ENCODE measurements at regions not wholly inside any gene's neighbourhood (a gene's known extent, or its start where the extent isn't known, plus 50 kb on each side); places are given as distances from the start of the nearest gene placed in this dataset.

DNA sequence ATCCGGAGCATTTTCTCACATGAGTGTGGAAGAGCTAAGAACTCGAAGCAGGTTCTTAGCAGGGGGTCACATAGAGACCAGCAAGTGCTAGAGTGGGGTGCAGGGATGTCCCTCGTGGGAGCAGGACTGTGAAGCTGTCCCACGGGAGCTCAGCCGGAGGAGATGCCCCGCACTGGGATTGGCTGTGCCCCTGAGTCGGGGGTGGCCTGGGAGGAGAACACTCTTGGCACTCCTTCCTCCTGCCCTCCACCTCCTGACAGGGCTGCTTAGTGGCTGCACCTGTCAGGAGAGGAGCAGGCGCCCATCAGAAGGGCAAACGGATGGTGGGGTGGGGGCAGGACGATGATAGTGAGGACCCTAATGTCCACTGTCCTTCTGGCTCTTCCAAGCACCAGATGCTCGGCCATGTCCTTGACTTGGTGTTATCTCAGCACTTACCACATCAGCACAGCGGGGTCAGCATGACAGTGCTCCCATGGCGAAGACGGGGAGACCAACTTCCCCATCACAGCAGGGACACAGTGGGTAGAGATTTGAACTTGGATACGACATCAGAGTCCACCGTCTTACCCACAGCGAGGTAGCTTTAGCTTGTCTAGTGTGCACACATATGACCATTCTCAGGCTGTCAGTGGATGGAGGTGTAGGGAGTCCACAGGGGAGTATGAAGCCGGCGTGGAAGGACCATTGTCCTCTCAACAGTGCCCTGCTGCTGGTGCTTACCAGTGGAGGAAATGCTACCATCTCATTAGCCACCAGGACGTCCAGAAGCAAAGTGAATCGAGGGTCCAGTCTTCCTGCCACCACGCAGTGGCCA lies 142.5 kb upstream of the SHH start:
- Histone ChIP-seq H3K27ac (no peak overlapping the region), H3K4me1 (no peaks in the 10 kb centered on the region), H3K4me3 (no peak overlapping the region), H3K9me3 (no peaks in the 10 kb centered on the region), H3K36me3 (no peaks in the 10 kb centered on the region), H3K27me3 (no peaks in the 10 kb centered on the region)
- DNase-seq (no peak), ATAC-seq (no peak)
- in situ Hi-C loops (cut with MboI; ENCODE audit: low sequenced_read_pairs in 4 of 4), result no loop called here
- intact Hi-C loops (cut with DNase I; ENCODE audit: low total_unique reads), result no loop called here
- TF ChIP-seq, protein P1, sequence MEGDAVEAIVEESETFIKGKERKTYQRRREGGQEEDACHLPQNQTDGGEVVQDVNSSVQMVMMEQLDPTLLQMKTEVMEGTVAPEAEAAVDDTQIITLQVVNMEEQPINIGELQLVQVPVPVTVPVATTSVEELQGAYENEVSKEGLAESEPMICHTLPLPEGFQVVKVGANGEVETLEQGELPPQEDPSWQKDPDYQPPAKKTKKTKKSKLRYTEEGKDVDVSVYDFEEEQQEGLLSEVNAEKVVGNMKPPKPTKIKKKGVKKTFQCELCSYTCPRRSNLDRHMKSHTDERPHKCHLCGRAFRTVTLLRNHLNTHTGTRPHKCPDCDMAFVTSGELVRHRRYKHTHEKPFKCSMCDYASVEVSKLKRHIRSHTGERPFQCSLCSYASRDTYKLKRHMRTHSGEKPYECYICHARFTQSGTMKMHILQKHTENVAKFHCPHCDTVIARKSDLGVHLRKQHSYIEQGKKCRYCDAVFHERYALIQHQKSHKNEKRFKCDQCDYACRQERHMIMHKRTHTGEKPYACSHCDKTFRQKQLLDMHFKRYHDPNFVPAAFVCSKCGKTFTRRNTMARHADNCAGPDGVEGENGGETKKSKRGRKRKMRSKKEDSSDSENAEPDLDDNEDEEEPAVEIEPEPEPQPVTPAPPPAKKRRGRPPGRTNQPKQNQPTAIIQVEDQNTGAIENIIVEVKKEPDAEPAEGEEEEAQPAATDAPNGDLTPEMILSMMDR (IDR thresholded peaks at IDR 0.05 in 4 of 5, conservative IDR thresholded peaks at IDR 0.05 in 1 of 5), result no peak
- TF ChIP-seq POLR2A (IDR thresholded peaks at IDR 0.05), result no peak

DNA sequence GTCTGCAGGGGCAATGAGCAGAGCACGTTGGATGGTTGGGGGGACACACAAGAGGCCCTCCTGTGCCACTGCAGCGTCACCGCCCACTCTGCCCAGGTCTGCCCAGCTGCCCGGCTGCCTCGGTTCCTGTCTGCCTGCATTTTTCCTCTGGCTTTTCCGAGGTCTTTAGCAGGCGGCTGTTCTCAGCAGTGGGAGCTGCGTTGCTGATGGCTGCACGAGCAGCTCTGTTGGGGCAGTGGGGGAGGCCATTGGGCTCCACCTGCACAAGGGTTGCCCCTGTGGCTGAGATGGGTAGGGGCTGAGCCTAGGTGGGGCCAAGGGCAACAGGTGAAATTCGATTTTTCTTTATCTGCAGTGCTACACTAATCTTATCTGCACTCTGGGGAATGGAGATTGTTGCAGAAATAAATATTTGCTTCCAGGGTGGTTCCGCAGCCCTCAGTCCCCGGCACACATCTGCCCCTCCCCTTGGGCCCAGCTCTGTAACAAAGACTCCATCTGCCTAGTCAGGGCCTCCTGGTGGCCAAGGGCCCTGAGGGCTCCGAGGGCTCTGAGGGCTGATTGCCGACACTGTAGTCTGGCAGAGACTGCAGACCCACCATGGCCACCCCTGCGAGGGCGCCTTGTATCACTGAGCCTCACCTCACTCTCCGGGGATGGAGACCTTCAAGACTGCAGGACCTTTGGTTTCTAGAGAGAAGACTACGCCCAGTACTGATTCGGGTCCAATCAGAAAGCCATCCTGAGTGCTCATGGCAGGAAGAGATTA lies 141.7 kb upstream of the SHH start:
- H3K4me3 ChIP-seq, result no peak overlapping the region
- H3K9me3 ChIP-seq, result no peaks in the 10 kb centered on the region
- in situ Hi-C loops (cut with MboI; ENCODE audit: low sequenced_read_pairs in 4 of 4) (no loop called here), intact Hi-C loops (cut with DNase I; ENCODE audit: low total_unique reads) (no loop called here)
- no peaks in the 10 kb centered on the region for H3K27me3 ChIP-seq
- H3K27ac ChIP-seq, result no peak overlapping the region
- no peaks in the 10 kb centered on the region for H3K36me3 ChIP-seq
- DNase-seq (no peak), ATAC-seq (no peak)
- no peaks in the 10 kb centered on the region for H3K4me1 ChIP-seq
- TF ChIP-seq POLR2A (IDR thresholded peaks at IDR 0.05), result no peak
- TF ChIP-seq, protein P1 (IDR thresholded peaks at IDR 0.05 in 4 of 5, conservative IDR thresholded peaks at IDR 0.05 in 1 of 5), result no peak

DNA sequence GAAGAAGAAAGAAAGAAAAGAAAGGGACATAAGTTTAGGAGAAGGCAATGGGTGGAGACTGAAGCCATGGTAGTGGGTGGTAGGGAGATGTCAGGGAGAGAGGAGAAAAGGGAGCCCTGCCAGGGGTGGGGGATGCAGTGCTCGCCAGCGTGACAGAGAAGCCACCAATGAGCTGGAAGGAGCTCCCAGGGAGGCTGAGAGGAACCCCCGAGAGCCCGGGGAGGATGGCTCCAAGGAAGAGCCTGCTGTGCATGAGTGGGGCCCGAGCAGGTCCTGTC lies 141.2 kb upstream of the SHH start:
- in situ Hi-C loops (cut with MboI; ENCODE audit: low sequenced_read_pairs in 4 of 4), result no loop called here
- intact Hi-C loops (cut with DNase I; ENCODE audit: low total_unique reads), result no loop called here

DNA sequence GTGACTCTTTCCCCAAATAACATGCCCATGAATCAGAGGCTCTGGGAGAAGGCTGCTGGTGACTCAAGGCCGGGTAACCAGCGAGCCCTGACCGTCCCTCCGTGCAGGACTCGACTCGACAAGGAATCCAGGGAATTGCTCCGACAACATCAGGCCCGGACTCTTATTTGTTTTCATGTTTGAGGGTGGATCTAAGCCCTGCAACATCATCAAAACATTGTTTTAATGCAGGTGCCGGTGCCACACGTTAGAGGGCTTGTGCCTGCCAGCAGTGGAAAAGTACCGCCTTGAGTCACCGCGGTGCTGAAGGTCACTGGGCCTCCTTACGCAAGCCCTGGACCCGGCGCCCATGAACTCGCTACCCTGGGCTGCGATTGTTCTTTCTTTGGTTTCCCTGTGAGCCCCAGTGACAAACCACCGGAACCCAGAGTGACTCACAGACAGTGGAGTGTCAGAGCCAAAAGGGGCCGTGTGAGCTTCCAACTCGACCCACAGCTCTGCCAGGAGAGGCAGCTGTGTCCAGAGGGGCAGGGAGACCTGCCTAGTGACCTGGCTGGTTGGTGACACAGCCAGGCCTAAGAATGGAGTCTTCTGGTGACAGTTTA lies 139.4 kb upstream of the SHH start:
- in situ Hi-C loops (cut with MboI; ENCODE audit: low sequenced_read_pairs in 4 of 4), result no loop called here
- peak overlapping the region in 1 of 4 donors; percentile 28 for H3K27ac ChIP-seq
- H3K4me1 ChIP-seq, result no peaks in the 10 kb centered on the region
- intact Hi-C loops (cut with DNase I; ENCODE audit: low total_unique reads), result no loop called here
- H3K36me3 ChIP-seq, result no peaks in the 10 kb centered on the region
- H3K9me3 ChIP-seq, result no peaks in the 10 kb centered on the region
- H3K4me3 ChIP-seq, result no peak overlapping the region
- H3K27me3 ChIP-seq, result no peaks in the 10 kb centered on the region
- TF ChIP-seq, protein P1 (IDR thresholded peaks at IDR 0.05 in 4 of 5, conservative IDR thresholded peaks at IDR 0.05 in 1 of 5), result no peak
- TF ChIP-seq POLR2A (IDR thresholded peaks at IDR 0.05), result no peak
- DNase-seq (peak in 1 of 2 donors; percentile 47), ATAC-seq (peak; percentile 36 to 65)

More for the DNA sequence above, 141.2 kb upstream of the SHH start:
- no peak overlapping the region for H3K27ac ChIP-seq
- H3K36me3 ChIP-seq, result no peaks in the 10 kb centered on the region
- H3K4me1 ChIP-seq, result no peaks in the 10 kb centered on the region
- TF ChIP-seq, protein P1 (IDR thresholded peaks at IDR 0.05 in 4 of 5, conservative IDR thresholded peaks at IDR 0.05 in 1 of 5), result no peak
- TF ChIP-seq POLR2A (IDR thresholded peaks at IDR 0.05), result no peak
- ATAC-seq, result no peak
- no peaks in the 10 kb centered on the region for H3K9me3 ChIP-seq
- DNase-seq, result no peak
- H3K4me3 ChIP-seq, result no peak overlapping the region
- no peaks in the 10 kb centered on the region for H3K27me3 ChIP-seq

Measured in gastrocnemius medialis (tissue), 4 donors.